ENCODE measurements at regions not wholly inside any gene's neighbourhood (a gene's known extent, or its start where the extent isn't known, plus 50 kb on each side); places are given as distances from the start of the nearest gene placed in this dataset.

- peaks cover 15% of the 10 kb centered on the region for H3K36me3 Mint-ChIP-seq (ENCODE audit: low read depth)
- no peaks in the 10 kb centered on the region for H3K27me3 Mint-ChIP-seq (ENCODE audit: low read depth)
- no peak overlapping the region for H3K27ac Mint-ChIP-seq (ENCODE audit: unreplicated experiment)
- TF ChIP-seq CTCF (conservative IDR thresholded peaks at IDR 0.05) = no peak
- DNase-seq (ENCODE audit: low read depth, low spot score) = no peak
- peaks cover 33% of the 10 kb centered on the region for H3K4me1 Mint-ChIP-seq
- H3K9me3 Mint-ChIP-seq = peaks cover 25% of the 10 kb centered on the region
- H3K4me3 Mint-ChIP-seq = no peak overlapping the region
Measured at GRCh38 chr2:150379166-150379565, 108.3 kb downstream of the RND3 start.

GRCh38 chr2:150378686-150379085 lies 108.8 kb downstream of the RND3 start:
- no peak for DNase-seq (ENCODE audit: low read depth, low spot score)
- no peak overlapping the region for H3K4me3 Mint-ChIP-seq
- H3K27ac Mint-ChIP-seq (ENCODE audit: unreplicated experiment) = no peak overlapping the region
- H3K27me3 Mint-ChIP-seq (ENCODE audit: low read depth) = no peaks in the 10 kb centered on the region
- H3K9me3 Mint-ChIP-seq = peaks cover 27% of the 10 kb centered on the region
- TF ChIP-seq CTCF (conservative IDR thresholded peaks at IDR 0.05) = no peak
- H3K4me1 Mint-ChIP-seq = peaks cover 33% of the 10 kb centered on the region
- H3K36me3 Mint-ChIP-seq (ENCODE audit: low read depth) = peaks cover 17% of the 10 kb centered on the region

GRCh38 chr2:150376553-150377335 lies 110.7 kb downstream of the RND3 start:
- Mint-ChIP-seq H3K27me3 (ENCODE audit: low read depth) (no peaks in the 10 kb centered on the region), H3K27ac (ENCODE audit: unreplicated experiment) (peak overlapping the region; percentile 40), H3K36me3 (ENCODE audit: low read depth) (peaks cover 11% of the 10 kb centered on the region), H3K4me3 (no peak overlapping the region), H3K9me3 (peaks cover 14% of the 10 kb centered on the region), H3K4me1 (peaks cover 33% of the 10 kb centered on the region)
- peak; percentile 6 for DNase-seq (ENCODE audit: low read depth, low spot score)
- no peak for TF ChIP-seq CTCF (conservative IDR thresholded peaks at IDR 0.05)

- Mint-ChIP-seq H3K27ac (ENCODE audit: unreplicated experiment) (no peak overlapping the region), H3K4me1 (peaks cover 33% of the 10 kb centered on the region), H3K4me3 (no peak overlapping the region), H3K9me3 (peaks cover 14% of the 10 kb centered on the region), H3K27me3 (ENCODE audit: low read depth) (no peaks in the 10 kb centered on the region), H3K36me3 (ENCODE audit: low read depth) (peaks cover 11% of the 10 kb centered on the region)
- no peak for TF ChIP-seq CTCF (conservative IDR thresholded peaks at IDR 0.05)
- DNase-seq (ENCODE audit: low read depth, low spot score) = no peak
Measured at GRCh38 chr2:150375333-150375732, 112.1 kb downstream of the RND3 start.

GRCh38 chr2:150374492-150374891 lies 113.0 kb downstream of the RND3 start:
- H3K4me1 Mint-ChIP-seq = peaks cover 33% of the 10 kb centered on the region
- H3K27me3 Mint-ChIP-seq (ENCODE audit: low read depth) = no peaks in the 10 kb centered on the region
- no peak for TF ChIP-seq CTCF (conservative IDR thresholded peaks at IDR 0.05)
- H3K9me3 Mint-ChIP-seq = peaks cover 14% of the 10 kb centered on the region
- DNase-seq (ENCODE audit: low read depth, low spot score) = no peak
- no peak overlapping the region for H3K4me3 Mint-ChIP-seq
- peaks cover 11% of the 10 kb centered on the region for H3K36me3 Mint-ChIP-seq (ENCODE audit: low read depth)
- H3K27ac Mint-ChIP-seq (ENCODE audit: unreplicated experiment) = peak overlapping the region; percentile 43
